Retina (tissue), 1 donor: ENCODE measurements at regions not wholly inside any gene's neighbourhood (a gene's known extent, or its start where the extent isn't known, plus 50 kb on each side); places are given as distances from the start of the nearest gene placed in this dataset.
A peak's percentile ranks its signal among the peaks of the same experiment; 100 is the strongest.
"Not testable (repeated sequence)": the region's sequence is repeated elsewhere in the genome, so short reads cannot be mapped to it uniquely, and the experiment has no call there.

Source experiments
- DNase-seq: peaks from one replicate; pipeline ENCODE4 v3.0.0-alpha.2; 2016

DNA sequence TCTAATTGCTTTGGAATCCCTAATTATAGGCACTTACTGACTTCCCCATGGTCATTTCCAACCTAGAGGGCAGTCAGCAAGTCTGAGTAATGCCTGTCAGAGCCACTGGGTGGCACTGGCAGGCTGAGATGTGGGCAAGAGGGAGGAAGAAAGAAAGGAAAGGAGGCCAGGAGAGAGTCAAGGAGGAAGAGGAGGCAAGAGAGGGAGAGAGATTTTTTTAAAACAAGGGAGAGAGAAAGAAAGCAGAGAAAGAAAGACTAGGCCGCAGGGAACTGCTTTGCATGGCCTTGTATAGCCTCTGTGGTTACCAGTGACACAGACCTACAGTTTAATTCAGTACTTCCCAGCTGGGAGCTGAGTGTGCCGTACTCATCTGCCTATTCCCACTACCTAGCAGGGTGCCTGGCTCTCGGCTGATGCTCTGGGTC, 210.4 kb upstream of the ADO start:
- peak; percentile 63 for DNase-seq

DNA sequence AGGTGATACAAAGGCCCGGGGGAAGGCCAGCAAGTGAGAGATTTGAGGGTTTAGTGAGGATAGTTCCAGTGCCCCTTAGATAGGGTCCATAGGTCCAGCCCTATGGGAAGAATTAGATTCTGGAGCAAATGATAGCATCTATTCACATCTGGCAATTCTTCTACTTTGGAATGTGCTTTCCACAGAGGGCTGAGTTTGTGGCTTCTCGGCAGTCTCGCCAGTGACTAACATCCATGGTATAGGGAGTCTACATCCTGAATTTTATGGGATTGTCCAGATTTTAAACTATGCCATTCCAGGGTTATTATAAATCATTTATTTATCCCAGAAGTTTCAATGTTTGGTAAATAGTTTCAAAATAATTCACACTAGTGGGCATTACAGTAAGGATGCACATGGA, 207.3 kb upstream of the ADO start:
- no peak for DNase-seq

DNA sequence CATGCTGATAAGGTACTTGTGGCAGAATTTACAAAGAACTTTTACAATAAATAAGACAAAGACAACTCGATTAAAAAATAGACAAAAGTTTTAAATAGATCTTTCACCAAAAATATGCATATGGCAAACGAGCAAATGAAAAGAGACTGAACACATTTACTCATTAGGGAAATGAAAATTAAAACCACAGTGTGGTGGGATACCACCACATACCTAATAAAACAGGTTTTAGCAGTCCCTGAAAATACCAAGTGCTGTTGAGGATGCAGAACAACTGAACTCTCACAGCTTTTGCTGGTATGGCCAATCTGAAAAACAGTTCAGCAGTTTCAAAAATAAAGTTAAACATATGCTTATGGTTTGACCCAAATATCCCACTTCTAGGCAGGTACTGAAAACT, 205.4 kb upstream of the ADO start:
- no peak for DNase-seq

- not testable (repeated sequence) for DNase-seq
Measured at GRCh38 chr10:62606551-62606950, 198.0 kb upstream of the ADO start.

DNA sequence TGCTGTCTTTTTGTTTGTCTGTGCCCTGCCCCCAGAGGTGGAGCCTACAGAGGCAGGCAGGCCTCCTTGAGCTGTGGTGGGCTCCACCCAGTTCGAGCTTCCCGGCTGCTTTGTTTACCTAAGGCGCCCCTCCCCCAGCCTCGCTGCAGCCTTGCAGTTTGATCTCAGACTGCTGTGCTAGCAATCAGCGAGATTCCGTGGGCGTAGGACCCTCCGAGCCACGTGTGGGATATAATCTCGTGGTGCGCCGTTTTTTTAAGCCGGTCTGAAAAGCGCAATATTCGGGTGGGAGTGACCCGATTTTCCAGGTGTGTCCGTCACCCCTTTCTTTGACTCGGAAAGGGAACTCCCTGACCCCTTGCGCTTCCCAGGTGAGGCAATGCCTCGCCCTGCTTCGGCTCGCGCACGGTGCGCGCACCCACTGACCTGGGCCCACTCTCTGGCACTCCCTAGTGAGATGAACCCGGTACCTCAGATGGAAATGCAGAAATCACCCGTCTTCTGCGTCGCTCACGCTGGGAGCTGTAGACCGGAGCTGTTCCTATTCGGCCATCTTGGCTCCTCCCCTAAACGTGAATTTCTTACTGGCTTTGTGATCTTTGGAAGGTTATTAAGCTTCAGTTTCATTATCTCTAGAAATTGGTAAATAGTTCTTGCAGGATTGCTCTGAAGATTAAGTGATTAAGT, 196.2 kb upstream of the ADO start:
- not testable (repeated sequence) for DNase-seq

- DNase-seq = peak; percentile 71
Measured at GRCh38 chr10:62610649-62611229, 193.8 kb upstream of the ADO start.

- DNase-seq = no peak
Measured at GRCh38 chr10:62613424-62613823, 191.1 kb upstream of the ADO start.

DNA sequence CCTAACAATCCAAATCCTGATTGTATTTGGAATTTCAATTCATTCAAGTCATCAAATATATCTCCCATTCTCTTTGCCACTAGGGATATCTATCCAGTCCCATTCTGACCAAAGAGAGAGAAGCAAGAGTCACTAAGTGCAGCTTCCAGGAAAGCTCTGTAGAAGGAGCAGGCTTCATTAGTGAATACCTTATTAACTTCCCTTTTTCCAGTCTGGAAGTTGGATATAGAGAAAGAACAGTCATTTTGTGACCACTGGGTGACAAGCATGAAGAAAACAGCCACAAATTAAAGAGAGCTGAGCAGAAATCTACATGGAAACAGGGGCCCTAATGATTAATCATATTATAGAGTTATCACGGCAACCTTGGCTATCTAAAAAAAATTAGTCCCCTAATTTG, 190.7 kb upstream of the ADO start:
- DNase-seq = no peak

DNA sequence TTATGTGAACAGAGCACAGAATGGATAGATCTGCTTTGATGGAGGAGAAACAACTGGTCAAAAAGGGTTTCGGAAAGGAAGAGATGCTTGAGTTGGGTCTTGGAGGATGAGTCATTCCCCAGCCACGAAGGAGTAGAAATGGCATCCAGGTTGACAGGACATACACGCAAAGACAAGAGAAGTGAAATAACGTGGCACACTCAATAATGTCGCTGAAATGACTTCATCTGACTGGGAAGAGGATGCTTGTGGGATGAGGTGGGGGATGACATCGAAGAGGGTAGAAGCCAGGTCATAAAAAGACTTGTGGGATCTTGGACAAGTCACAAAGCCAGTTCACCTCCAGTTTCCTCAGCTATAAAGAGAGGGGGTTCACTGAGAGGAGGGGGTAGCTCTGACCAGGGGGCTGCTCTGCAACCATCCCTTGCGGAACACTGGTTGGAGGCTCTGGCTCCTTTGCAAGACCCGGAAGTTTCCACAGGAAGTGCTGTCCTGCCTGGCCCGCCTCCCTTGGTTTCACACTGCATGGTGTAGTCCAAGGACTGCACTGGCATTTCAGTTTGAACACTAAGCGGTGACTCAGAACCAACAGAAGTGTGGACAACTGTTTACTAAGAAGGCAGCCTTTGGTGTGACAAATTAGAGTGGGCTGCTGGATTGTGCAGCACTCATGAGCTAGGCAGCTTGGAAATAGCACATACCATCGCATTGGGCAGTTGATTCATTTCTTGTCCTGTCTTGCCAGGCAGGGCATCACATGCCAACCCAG, 189.9 kb upstream of the ADO start:
- DNase-seq = no peak

DNA sequence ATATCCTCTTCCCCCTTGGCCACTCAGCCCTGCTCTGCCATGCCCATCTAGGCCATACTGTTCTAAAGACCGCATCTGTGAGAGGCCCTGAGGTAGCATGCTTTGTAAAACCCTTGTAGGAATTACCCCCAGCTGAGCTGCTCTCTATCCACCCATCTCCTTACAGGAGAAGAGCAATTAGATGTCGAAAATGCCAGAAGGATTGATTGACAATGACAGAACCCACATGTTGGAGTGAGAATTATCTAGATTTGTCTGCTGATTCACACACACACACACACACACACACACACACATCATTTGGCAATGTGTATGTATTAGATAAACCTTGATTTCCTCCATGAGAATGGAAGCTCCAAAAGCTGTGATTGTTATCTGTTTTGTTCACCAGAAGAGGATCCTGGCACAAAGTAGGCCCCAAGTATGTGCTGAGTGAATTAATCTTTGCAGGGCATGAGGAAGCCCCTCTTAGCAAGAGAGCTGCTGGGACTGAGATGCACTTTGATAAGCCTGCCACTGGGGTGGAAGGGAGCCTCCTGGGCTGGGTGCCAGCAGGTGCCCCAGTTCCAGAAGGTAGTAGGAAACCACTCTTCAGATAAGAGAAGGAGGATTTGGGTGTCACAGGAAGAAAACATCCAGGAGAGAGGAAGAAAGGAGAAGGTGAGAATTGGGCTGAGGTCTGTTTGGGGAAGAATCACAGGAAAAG, 187.5 kb upstream of the ADO start:
- DNase-seq = no peak

- DNase-seq = no peak
Measured at GRCh38 chr10:62617652-62618051, 186.9 kb upstream of the ADO start.

DNA sequence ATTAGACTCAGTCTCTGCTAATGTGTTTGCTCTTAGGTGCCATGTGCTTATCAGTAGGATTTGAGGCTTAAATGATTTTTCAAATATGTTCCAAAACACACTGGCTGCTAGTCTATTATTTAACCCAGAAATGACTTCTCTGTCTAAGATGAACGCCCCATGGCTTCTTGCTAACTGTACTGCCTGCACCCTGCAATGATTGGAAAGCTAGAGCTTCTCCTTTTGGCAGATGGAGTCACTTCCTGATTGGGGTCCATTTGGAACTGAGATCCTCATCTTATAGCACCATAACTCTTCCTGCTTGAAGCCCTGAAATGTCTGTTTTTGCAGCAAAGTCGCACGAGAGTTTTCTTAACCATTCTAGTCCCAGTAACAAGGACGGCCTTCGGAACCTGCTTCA, 186.5 kb upstream of the ADO start:
- no peak for DNase-seq

DNA sequence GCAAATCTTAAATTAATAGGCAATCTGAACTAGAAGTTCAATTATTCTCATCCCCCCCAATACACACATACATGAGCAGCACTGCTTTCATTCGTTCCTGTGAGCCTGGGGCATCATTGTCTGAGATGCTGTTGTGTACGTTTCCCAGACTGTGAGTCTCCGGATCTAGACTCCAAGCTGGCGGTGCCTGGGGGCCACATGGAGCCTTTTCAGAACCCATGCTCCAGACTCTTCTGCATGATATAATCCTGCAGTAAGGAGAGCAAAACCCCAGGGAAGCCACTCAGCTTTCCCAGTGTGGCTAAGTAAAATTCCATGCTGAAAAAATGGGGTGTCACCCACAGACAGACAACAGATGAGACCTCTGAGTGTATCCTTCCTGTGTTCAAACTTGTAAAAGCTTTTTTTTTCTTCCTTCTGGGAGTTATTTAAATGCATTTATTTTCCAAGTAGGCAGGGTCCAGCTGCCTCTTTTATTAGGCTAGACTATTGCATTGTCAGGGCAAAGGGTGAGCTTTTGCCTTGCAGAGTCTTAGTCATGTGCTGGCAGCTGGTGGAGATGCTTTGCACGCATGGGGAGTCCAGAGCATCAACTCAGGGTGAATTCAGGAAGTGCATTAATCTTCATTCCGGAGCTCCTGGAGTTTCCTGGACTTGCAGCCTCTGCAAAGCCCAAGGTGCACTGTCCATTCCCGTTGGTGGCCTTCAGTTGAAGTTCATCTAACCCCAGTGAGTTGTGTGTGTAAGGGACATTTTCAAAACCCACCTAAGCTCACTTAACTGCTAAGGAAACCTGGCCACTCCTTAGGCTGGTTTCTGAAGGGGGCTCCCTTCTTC, 185.7 kb upstream of the ADO start:
- no peak for DNase-seq

DNA sequence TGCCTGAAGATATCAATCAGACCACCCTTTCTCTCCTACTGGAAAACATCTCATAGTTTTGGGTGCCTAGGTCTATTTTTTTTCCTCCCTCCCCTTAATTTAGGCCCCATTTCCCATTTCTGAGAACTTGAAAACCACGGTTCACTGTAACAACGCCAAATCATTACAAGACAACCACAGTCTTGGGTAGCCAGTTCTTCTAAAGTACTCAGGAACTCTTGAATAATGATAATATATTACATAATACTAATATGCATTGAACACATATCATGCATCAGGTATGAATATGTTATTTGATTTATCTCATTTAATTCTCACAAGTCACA, 185.1 kb upstream of the ADO start:
- DNase-seq = no peak

DNA sequence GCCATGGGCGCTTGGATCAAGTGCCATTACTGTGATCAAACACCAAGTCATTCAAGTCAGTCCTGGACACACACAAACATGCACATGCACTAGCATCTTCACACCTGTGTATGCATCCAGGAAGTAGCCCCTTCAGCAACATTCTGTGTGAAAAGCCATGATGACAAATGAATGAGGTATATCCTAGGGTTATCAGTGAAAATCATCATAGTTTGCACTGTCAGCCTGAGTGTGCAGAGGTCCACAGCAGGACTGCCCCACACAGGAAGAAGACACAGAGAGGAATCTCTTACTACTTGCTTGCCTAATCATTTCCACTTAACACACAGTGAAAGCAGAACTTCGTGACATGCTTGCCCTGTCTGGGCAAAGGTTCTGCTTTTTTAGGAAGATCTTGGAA, 184.0 kb upstream of the ADO start:
- DNase-seq = no peak

GRCh38 chr10:62623223-62623622, 181.3 kb upstream of the ADO start:
- DNase-seq = no peak

- DNase-seq = no peak
Measured at GRCh38 chr10:62625484-62625883, 179.0 kb upstream of the ADO start.

- DNase-seq = no peak
Measured at GRCh38 chr10:62626079-62626478, 178.4 kb upstream of the ADO start.

GRCh38 chr10:62626817-62627216, 177.7 kb upstream of the ADO start:
- DNase-seq = no peak

GRCh38 chr10:62627983-62628382, 176.5 kb upstream of the ADO start:
- DNase-seq = no peak

DNA sequence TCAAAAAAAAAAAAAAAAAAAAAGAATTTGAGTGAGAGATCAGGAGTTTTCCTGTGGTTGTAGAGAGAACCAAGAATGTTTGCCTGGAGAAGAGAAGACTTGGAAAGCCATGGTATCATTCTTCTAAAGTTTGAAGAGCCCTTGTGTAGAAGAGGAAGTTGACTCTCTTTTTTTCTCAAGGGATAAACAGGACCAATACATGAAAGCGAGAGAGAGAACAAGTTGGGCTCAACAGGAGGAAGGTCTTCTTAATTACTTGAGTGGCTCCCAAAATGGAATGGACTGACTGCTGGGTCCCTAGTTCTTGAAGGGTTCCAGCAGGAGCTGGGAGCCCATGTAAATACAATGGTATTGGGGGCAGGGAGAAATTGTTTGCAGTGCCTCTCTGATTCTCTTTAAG, 173.3 kb upstream of the ADO start:
- no peak for DNase-seq

GRCh38 chr10:62632071-62632809, 172.3 kb upstream of the ADO start:
- DNase-seq = no peak
